AG10803 (cell line): ENCODE measurements at regions not wholly inside any gene's neighbourhood (a gene's known extent, or its start where the extent isn't known, plus 50 kb on each side); places are given as distances from the start of the nearest gene placed in this dataset.

Experiments used
- DNase-seq: peaks from one replicate; pipeline ENCODE4 v3.0.0; 2010; ENCODE audit warnings: low read depth
- H3K4me3 ChIP-seq: 2 replicates; pipeline ENCODE4 v1.5.1; 2011; ENCODE audit warnings: mild to moderate bottlenecking, low read length, control low read depth
- TF ChIP-seq, protein P1 (sequence below): conservative IDR thresholded peaks from 2 replicates; pipeline ENCODE4 v1.5.1; 2011; ENCODE audit warnings: mild to moderate bottlenecking, low read length, control low read depth, inconsistent platforms

DNA sequence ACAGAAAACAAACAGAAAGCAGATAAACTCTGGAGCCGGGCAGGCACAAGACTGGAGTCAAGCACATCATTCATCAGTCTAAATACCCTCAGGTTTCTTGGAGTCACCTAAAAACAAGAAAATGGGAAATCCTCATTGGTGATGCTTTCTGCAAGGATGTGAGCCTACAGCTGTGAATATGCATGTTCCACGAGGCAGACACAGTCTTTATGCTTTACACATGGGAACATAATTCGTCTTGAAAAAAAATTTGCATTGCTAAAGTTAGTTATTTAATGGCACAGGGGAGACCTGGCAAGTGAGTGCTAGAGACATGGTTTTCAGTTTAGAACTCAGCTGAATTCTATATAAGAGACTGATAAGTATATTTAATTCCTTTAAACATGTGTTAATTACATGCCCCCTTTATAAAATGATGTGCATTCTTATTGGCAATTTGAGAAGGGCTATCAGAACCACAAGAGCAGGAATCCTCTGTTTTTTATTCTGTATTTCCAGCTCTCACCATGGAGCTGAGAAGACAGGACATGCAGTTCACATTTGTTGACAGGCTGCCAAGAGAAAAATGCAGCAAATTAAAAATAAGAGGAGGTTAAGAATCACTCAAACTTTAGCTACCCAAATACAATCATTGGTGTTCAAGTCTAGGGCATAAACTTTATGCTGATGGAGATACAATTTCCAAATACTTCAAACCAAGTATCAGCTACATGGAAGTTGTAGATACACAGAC lies 438.0 kb upstream of the MPDZ start:
- TF ChIP-seq, protein P1, sequence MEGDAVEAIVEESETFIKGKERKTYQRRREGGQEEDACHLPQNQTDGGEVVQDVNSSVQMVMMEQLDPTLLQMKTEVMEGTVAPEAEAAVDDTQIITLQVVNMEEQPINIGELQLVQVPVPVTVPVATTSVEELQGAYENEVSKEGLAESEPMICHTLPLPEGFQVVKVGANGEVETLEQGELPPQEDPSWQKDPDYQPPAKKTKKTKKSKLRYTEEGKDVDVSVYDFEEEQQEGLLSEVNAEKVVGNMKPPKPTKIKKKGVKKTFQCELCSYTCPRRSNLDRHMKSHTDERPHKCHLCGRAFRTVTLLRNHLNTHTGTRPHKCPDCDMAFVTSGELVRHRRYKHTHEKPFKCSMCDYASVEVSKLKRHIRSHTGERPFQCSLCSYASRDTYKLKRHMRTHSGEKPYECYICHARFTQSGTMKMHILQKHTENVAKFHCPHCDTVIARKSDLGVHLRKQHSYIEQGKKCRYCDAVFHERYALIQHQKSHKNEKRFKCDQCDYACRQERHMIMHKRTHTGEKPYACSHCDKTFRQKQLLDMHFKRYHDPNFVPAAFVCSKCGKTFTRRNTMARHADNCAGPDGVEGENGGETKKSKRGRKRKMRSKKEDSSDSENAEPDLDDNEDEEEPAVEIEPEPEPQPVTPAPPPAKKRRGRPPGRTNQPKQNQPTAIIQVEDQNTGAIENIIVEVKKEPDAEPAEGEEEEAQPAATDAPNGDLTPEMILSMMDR, result no peak
- no peak for DNase-seq
- H3K4me3 ChIP-seq, result no peak overlapping the region

DNA sequence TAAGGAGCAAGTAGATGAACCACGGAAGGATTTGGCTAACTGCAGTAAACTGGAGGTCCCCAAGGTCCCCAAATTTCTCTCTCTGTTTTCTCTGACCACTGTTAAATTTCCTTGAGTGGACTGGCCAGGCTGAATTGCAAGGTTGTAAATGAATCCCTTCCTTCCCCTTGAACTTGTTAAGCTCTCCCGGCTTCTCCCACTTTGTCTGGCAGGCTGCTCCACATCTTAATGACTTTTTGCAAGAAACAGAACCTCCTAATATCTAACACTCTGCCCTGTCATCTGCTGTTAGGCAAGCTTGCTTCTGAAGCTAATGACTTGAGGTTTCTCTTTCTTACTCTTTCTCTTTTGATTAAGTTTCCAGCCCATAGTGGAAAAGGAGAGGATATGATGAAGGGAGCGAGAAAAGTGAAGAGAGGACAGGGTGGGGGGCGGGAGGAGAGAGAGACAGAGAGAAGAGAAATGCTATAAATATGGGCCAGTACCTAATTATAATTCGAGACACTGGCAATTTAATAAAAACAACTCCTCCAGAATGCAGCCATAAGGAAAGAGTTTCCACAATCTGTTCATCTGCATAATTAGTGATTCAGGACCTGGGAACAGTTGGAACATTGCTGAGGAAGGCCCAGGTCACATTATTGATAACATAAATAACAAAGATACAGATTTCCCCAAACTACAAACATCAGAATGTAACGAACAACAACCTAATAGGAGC lies 437.3 kb upstream of the MPDZ start:
- H3K4me3 ChIP-seq, result no peak overlapping the region
- TF ChIP-seq, protein P1, result no peak

DNA sequence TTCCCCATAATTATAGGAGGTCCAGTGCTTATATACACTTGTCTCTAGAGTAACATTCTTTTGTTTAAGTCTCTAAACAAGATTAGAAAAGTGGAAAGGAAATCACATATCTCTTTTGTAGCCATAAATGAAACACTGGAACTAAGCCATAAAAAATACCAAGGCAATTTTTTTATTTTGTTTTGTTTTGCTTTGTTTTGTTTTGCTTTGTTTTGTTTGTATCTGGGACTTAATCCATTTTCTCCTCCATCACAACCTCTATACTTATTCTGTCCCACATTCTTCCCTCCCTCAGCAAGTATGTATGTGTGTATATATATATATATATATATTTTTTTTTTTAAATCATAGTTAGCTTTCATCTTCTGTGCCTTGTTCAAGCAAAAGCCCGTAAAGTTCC lies 436.6 kb upstream of the MPDZ start:
- no peak for DNase-seq
- H3K4me3 ChIP-seq, result no peak overlapping the region
- TF ChIP-seq, protein P1, result no peak

More for the DNA sequence above, 437.3 kb upstream of the MPDZ start:
- DNase-seq, result no peak

DNA sequence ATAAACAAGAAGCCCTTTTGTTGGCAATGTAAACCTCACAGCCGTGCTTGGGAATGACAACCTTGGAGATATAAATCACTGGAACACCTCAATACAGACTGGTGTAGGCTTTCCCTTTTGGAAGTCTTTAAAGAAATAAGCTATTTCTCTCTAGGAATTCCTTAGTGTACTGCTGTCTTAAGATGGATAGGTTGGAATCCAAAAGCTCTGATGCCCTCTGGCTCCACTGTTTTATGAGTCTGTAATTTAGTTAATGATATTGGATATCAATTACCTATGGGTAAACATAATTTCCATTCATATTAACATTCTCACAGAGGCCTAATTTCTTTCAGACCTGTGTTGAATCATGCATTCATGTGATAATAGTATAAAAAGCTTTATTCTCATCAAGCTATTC lies 435.9 kb upstream of the MPDZ start:
- no peak for DNase-seq
- H3K4me3 ChIP-seq, result no peak overlapping the region
- TF ChIP-seq, protein P1, result no peak

DNA sequence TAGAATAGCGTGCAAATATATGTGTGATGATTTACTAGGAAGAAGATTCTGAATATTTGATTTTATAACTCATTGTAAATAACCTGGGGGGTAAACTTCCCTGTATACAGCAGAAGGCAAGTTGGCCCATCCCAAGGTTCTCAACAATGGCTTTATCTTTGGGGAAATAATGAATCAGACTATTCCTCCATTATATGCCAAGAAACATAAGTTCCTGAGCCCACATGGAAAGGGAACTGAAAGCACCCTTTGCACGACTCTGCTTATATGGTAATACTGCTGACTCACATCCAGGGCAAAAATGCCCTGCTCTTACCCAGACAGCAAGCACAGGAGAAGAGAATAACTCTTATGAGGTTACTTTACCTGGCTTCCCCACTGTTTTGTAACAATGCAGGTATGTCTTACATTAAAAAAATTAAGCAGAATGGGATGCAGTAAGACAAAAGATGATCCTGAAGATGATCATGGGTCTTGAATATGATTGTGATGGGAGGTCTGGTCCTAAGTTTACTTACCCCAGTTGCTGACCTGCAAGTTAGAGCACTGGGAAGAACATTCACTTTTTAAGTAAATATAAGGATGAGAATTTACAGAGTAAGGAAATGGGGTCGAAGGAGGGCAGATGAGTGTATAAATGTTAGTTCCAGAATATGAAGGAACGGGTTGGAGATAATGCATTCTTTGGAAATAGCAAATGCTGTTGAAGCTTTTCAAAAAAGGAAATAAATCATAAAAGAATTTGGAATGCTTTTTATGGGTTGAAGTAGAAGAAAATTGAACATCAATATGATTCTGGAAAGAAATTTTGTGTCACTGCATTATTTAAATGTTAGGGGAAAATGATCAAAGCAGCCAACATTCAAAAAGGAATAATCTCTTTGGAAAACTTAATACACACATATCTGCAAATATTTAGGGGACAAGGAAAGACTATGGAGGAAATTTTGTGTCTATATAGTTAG lies 428.4 kb upstream of the MPDZ start:
- DNase-seq, result no peak
- no peak overlapping the region for H3K4me3 ChIP-seq
- TF ChIP-seq, protein P1, result no peak

DNA sequence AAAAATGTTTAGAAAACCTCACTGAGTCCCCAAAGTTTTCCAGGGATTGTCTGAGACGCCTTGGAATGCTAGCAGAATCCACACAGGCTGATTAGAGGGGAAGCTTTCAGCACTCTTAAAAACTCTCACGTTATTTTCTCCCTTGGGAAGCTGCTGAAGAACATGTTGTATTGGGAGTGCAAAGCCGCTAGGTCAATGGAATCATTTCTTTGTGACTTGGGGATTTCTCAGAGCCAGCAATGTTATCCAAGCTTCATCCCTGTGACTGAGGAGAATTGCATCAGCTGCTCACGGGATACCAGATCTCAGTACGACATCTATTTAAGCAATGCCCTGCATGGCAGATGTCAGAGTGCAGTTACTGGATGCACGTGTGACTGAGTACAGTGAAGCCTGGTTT lies 426.4 kb upstream of the MPDZ start:
- no peak overlapping the region for H3K4me3 ChIP-seq
- peak; percentile 72 for DNase-seq
- TF ChIP-seq, protein P1, result no peak
